Astrocyte (in vitro differentiated cells and primary cell): ENCODE measurements at regions not wholly inside any gene's neighbourhood (a gene's known extent, or its start where the extent isn't known, plus 50 kb on each side); places are given as distances from the start of the nearest gene placed in this dataset.
"Not testable (repeated sequence)": the region's sequence is repeated elsewhere in the genome, so short reads cannot be mapped to it uniquely, and the experiment has no call there.

Source experiments
- DNase-seq: peaks from one replicate; pipeline ENCODE4 v3.0.0-alpha.2; 2010; ENCODE audit warnings: low read depth
- FAIRE-seq: peaks from 2 replicates; lab custom pipeline; 2011; peaks lifted over from hg19 to GRCh38; lab: Jason Lieb, UNC
- H2AFZ ChIP-seq: 2 replicates; pipeline ENCODE4 v1.6.0; 2012; ENCODE audit warnings: low read depth, low read length, inconsistent platforms
- H3K27ac ChIP-seq: 2 replicates; pipeline ENCODE4 v1.5.1; 2011; ENCODE audit warnings: low read depth, low read length, inconsistent platforms
- H3K27me3 ChIP-seq: 2 replicates; pipeline ENCODE4 v1.6.0; 2011; ENCODE audit warnings: low read length, inconsistent platforms; ENCODE audit not compliant: insufficient read depth
- H3K36me3 ChIP-seq: 2 replicates; pipeline ENCODE4 v1.5.1; 2011; ENCODE audit warnings: low read length, inconsistent platforms; ENCODE audit not compliant: insufficient read depth
- H3K4me1 ChIP-seq: 2 replicates; pipeline ENCODE4 v1.5.1; 2011; ENCODE audit warnings: low read length, inconsistent platforms; ENCODE audit not compliant: insufficient read depth
- H3K4me2 ChIP-seq: 2 replicates; pipeline ENCODE4 v1.6.0; 2012; ENCODE audit warnings: low read length, inconsistent platforms
- H3K4me3 ChIP-seq: 2 replicates; pipeline ENCODE4 v1.5.1; 2011; ENCODE audit warnings: low read depth, mild to moderate bottlenecking, low read length, inconsistent platforms; ENCODE audit not compliant: insufficient read depth
- H3K79me2 ChIP-seq: 2 replicates; pipeline ENCODE4 v1.6.0; 2012; ENCODE audit warnings: mild to moderate bottlenecking, low read length, inconsistent platforms; ENCODE audit not compliant: insufficient read depth
- H3K9ac ChIP-seq: 2 replicates; pipeline ENCODE4 v1.6.0; 2012; ENCODE audit warnings: mild to moderate bottlenecking, low read length, inconsistent platforms
- H3K9me3 ChIP-seq: 2 replicates; pipeline ENCODE4 v1.5.1; 2012; ENCODE audit warnings: low read depth, mild to moderate bottlenecking, low read length, inconsistent platforms; ENCODE audit not compliant: insufficient read depth
- H4K20me1 ChIP-seq: 2 replicates; pipeline ENCODE4 v1.6.0; 2012; ENCODE audit warnings: low read length, inconsistent platforms; ENCODE audit not compliant: insufficient read depth
- H3K27ac Mint-ChIP-seq: one replicate; pipeline ENCODE4 v1.8.0; 2021; ENCODE audit warnings: mild to moderate bottlenecking, mixed read lengths; ENCODE audit not compliant: unreplicated experiment
- H3K27me3 Mint-ChIP-seq: one replicate; pipeline ENCODE4 v1.8.0; 2021; ENCODE audit warnings: low read depth, mixed read lengths; ENCODE audit not compliant: unreplicated experiment
- H3K36me3 Mint-ChIP-seq: one replicate; pipeline ENCODE4 v1.8.0; 2021; ENCODE audit warnings: low read depth, mixed read lengths; ENCODE audit not compliant: unreplicated experiment
- H3K4me1 Mint-ChIP-seq: one replicate; pipeline ENCODE4 v1.8.0; 2021; ENCODE audit warnings: low read depth, mixed read lengths; ENCODE audit not compliant: unreplicated experiment
- H3K4me3 Mint-ChIP-seq: one replicate; pipeline ENCODE4 v1.8.0; 2021; ENCODE audit warnings: mild to moderate bottlenecking, moderate library complexity, mixed read lengths; ENCODE audit not compliant: unreplicated experiment
- H3K9me3 Mint-ChIP-seq: one replicate; pipeline ENCODE4 v1.8.0; 2021; ENCODE audit warnings: mild to moderate bottlenecking, mixed read lengths; ENCODE audit not compliant: unreplicated experiment
- EZH2 ChIP-seq: IDR thresholded peaks from 2 replicates; pipeline ENCODE4 v1.6.1; 2012; ENCODE audit warnings: mild to moderate bottlenecking, low read length, inconsistent platforms; ENCODE audit not compliant: insufficient read depth
- TF ChIP-seq, protein P1 (sequence below): IDR thresholded peaks from 2 replicates; pipeline ENCODE4 v1.5.1; 2011; ENCODE audit warnings: low read depth, mild to moderate bottlenecking, inconsistent platforms, low read length, moderate library complexity; ENCODE audit not compliant: insufficient read depth

DNA sequence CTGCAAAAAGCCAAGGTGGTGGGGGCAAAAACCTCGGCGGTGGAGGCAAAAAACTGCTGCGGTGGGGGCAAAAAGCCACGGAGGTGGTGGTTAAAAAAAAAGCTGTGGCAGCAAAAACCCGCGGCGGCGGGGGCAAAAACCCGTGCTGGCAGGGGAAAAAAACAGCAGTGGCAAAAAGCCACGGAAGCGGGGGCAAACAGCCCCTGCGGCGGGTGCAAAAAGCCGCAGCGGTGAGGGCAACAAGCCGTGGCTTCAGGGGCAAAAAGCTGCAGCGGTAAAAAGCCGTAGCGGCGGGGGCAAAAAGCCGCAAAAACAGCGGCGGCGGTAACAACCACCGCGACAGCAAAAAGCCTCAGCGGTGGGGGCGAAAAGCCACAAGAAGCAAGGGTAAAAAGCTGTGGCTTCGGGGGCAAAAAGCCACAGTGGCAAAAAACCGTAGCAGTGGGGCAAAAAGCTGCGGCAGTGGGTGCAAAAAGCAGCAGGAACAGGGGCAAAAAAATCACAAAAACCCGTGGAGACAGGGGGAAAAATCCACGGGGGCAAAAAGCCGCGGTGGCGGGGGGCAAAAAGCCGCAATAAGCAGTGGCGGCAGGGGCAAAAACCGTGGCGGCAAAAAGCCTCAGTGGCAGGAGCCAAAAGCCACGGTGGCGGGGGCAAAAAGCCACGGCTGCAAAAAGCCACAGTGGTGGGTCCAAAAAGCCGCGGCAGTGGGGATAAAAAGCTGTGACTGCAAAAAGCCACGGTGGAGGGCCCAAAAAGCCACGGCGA, 193.7 kb downstream of the SHCBP1 start:
- Histone ChIP-seq H3K27ac (no peak overlapping the region), H4K20me1 (no peaks in the 10 kb centered on the region), H3K9me3 (no peaks in the 10 kb centered on the region), H3K4me3 (no peak overlapping the region), H3K27me3 (no peaks in the 10 kb centered on the region), H3K4me2 (no peak overlapping the region), H2AFZ (no peak overlapping the region), H3K4me1 (no peaks in the 10 kb centered on the region), H3K9ac (no peak overlapping the region), H3K36me3 (no peaks in the 10 kb centered on the region), H3K79me2 (no peaks in the 10 kb centered on the region)
- DNase-seq (no peak), FAIRE-seq (no peak)
- Mint-ChIP-seq H3K27me3 (no peaks in the 10 kb centered on the region), H3K9me3 (peaks cover 3% of the 10 kb centered on the region), H3K27ac (no peak overlapping the region), H3K4me1 (no peaks in the 10 kb centered on the region), H3K36me3 (no peaks in the 10 kb centered on the region), H3K4me3 (no peak overlapping the region)
- TF ChIP-seq EZH2, result no peak
- TF ChIP-seq, protein P1, sequence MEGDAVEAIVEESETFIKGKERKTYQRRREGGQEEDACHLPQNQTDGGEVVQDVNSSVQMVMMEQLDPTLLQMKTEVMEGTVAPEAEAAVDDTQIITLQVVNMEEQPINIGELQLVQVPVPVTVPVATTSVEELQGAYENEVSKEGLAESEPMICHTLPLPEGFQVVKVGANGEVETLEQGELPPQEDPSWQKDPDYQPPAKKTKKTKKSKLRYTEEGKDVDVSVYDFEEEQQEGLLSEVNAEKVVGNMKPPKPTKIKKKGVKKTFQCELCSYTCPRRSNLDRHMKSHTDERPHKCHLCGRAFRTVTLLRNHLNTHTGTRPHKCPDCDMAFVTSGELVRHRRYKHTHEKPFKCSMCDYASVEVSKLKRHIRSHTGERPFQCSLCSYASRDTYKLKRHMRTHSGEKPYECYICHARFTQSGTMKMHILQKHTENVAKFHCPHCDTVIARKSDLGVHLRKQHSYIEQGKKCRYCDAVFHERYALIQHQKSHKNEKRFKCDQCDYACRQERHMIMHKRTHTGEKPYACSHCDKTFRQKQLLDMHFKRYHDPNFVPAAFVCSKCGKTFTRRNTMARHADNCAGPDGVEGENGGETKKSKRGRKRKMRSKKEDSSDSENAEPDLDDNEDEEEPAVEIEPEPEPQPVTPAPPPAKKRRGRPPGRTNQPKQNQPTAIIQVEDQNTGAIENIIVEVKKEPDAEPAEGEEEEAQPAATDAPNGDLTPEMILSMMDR, result no peak

DNA sequence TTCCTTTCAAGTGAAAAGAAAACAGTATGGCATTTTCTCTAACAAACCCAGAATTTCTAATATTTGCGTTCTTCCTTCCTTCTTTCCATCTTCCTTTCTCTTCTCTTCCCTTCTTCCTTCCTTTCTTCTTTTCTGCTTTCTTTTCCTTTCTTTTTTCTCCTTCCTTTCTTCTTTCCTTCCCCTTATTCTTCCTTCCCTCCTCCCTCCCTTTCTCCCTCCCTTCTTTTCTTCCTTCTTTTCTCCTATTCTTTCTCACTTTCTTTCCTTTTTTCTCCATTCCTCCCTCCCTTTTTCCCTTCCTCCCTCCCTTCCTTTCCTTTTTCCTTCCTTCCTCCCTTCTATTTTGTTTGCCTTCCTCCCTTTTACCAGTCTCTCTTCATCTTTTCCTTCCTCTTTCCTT, 194.8 kb downstream of the SHCBP1 start:
- H2AFZ ChIP-seq, result no peak overlapping the region
- H4K20me1 ChIP-seq, result no peaks in the 10 kb centered on the region
- no peak overlapping the region for H3K4me3 ChIP-seq
- H3K36me3 ChIP-seq, result no peaks in the 10 kb centered on the region
- no peaks in the 10 kb centered on the region for H3K36me3 Mint-ChIP-seq
- H3K27ac Mint-ChIP-seq, result no peak overlapping the region
- no peak overlapping the region for H3K27ac ChIP-seq
- FAIRE-seq (no peak), DNase-seq (no peak)
- no peaks in the 10 kb centered on the region for H3K4me1 Mint-ChIP-seq
- H3K4me3 Mint-ChIP-seq, result no peak overlapping the region
- no peaks in the 10 kb centered on the region for H3K27me3 ChIP-seq
- H3K9me3 Mint-ChIP-seq, result peaks cover 10% of the 10 kb centered on the region
- no peaks in the 10 kb centered on the region for H3K9me3 ChIP-seq
- no peaks in the 10 kb centered on the region for H3K4me1 ChIP-seq
- H3K4me2 ChIP-seq, result no peak overlapping the region
- H3K9ac ChIP-seq, result no peak overlapping the region
- no peaks in the 10 kb centered on the region for H3K79me2 ChIP-seq
- no peaks in the 10 kb centered on the region for H3K27me3 Mint-ChIP-seq
- TF ChIP-seq, protein P1, result no peak
- TF ChIP-seq EZH2, result no peak

DNA sequence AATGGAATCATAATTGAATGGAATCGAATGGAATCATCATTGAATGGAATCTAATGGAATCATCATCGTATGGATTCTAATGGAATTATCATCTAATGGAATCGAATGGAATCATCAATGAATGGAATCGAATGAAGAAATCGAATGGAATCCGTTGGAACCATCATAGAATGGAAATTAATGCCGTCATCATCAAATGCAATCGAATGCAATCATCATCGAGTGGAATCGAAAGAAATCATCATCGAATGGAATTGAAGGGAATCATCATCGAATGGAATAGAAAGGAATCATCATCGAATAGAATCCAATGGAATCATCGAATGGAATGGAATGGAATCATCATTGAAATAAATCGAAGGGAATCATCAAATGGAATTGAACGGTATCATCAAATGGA, 217.2 kb downstream of the SHCBP1 start:
- Mint-ChIP-seq H3K27ac (no peak overlapping the region), H3K4me1 (no peaks in the 10 kb centered on the region), H3K36me3 (no peaks in the 10 kb centered on the region), H3K9me3 (peaks cover 21% of the 10 kb centered on the region), H3K27me3 (no peaks in the 10 kb centered on the region), H3K4me3 (no peak overlapping the region)
- TF ChIP-seq, protein P1, result no peak
- TF ChIP-seq EZH2, result no peak
- FAIRE-seq, result no peak
- H3K9ac ChIP-seq, result no peak overlapping the region
- no peaks in the 10 kb centered on the region for H4K20me1 ChIP-seq
- H3K79me2 ChIP-seq, result no peaks in the 10 kb centered on the region
- H2AFZ ChIP-seq, result no peak overlapping the region
- no peak overlapping the region for H3K4me2 ChIP-seq
- H3K4me3 ChIP-seq, result no peak overlapping the region
- no peaks in the 10 kb centered on the region for H3K36me3 ChIP-seq
- H3K27ac ChIP-seq, result no peak overlapping the region
- no peaks in the 10 kb centered on the region for H3K4me1 ChIP-seq
- H3K9me3 ChIP-seq, result peaks cover 5% of the 10 kb centered on the region
- no peak for DNase-seq
- H3K27me3 ChIP-seq, result no peaks in the 10 kb centered on the region

DNA sequence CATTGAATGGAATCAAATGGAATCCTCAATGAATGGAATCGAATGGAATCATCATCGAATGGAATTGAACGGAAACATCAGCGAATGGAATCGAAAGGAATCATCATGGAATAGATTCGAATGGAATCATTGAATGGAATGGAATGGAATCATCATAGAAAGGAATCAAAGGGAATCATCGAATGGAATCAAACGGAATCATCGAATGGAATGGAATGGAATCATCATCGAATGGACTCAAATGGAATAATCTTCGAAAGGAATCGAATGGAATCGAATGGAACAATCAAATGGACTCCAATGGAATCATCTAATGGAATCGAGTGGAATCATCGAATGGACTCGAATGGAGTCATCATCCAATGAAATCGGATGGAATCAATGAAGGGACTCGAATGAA, 222.6 kb downstream of the SHCBP1 start:
- not testable (repeated sequence) for H3K36me3 Mint-ChIP-seq, H3K4me3 Mint-ChIP-seq, H3K36me3 ChIP-seq, H3K4me3 ChIP-seq, H3K4me2 ChIP-seq, H3K9me3 ChIP-seq, H3K27ac Mint-ChIP-seq, H4K20me1 ChIP-seq, H3K27me3 Mint-ChIP-seq, H2AFZ ChIP-seq, H3K27me3 ChIP-seq, DNase-seq, H3K4me1 ChIP-seq, H3K27ac ChIP-seq, H3K4me1 Mint-ChIP-seq, H3K79me2 ChIP-seq, FAIRE-seq, H3K9ac ChIP-seq
- H3K9me3 Mint-ChIP-seq, result peaks cover 11% of the 10 kb centered on the region
